CD14-positive monocyte (primary cell): ENCODE measurements at regions not wholly inside any gene's neighbourhood (a gene's known extent, or its start where the extent isn't known, plus 50 kb on each side); places are given as distances from the start of the nearest gene placed in this dataset.

ENCODE experiments used
- DNase-seq, 3 donors: peaks; one replicate each; pipeline ENCODE4 v3.0.0-alpha.2; 2011 to 2022
- H2AFZ ChIP-seq: 2 replicates; pipeline ENCODE4 v1.6.0; 2012; ENCODE audit warnings: mild to moderate bottlenecking, low read depth, low read length, inconsistent platforms; ENCODE audit not compliant: insufficient read depth, poor library complexity, severe bottlenecking
- H3K27ac ChIP-seq, 2 donors: 1 replicate in 1 of 2; 2 replicates in 1 of 2; pipeline ENCODE4 v1.5.1; 2012 to 2013; ENCODE audit warnings: low read length in 2 of 2, control low read depth in 1 of 2, inconsistent platforms in 1 of 2, low read depth in 1 of 2, mild to moderate bottlenecking in 1 of 2
- H3K27me3 ChIP-seq, 2 donors: one replicate each; pipeline versions ENCODE4 v1.6.0 to v1.6.1; 2011 to 2013; ENCODE audit warnings: low read length in 2 of 2; ENCODE audit not compliant: control insufficient read depth in 2 of 2, insufficient read depth in 2 of 2
- H3K36me3 ChIP-seq, 2 donors: replicated peaks in 1 of 2; 1 replicate in 1 of 2; 2 replicates in 1 of 2; pipeline versions ENCODE4 v1.5.1 to v1.6.1; 2012 to 2013; ENCODE audit warnings: low read length in 2 of 2, control low read depth in 1 of 2, inconsistent platforms in 1 of 2, mild to moderate bottlenecking in 1 of 2; ENCODE audit not compliant: insufficient read depth in 2 of 2, control insufficient read depth in 1 of 2
- H3K4me1 ChIP-seq, 2 donors: 1 replicate in 1 of 2; 2 replicates in 1 of 2; pipeline versions ENCODE4 v1.5.1 to v1.6.1; 2012 to 2013; ENCODE audit warnings: low read length in 2 of 2, control low read depth in 1 of 2, inconsistent platforms in 1 of 2, mild to moderate bottlenecking in 1 of 2, moderate library complexity in 1 of 2; ENCODE audit not compliant: insufficient read depth in 2 of 2, control insufficient read depth in 1 of 2
- H3K4me2 ChIP-seq: replicated peaks from 2 replicates; pipeline ENCODE3; 2012; ENCODE audit warnings: low read length, moderate library complexity, mild to moderate bottlenecking; ENCODE audit not compliant: poor library complexity, severe bottlenecking; ENCODE audit errors: extremely low read depth
- H3K4me3 ChIP-seq, 3 experiments: fragments of 200-600 bp in 1 of 3; sonication (generic) in 1 of 3; replicated peaks in 1 of 3; 1 replicate in 2 of 3; 2 replicates in 1 of 3; pipeline ENCODE4 v1.5.1; 2011 to 2013; ENCODE audit warnings: low read length in 3 of 3, mild to moderate bottlenecking in 3 of 3, control low read depth in 2 of 3, low read depth in 2 of 3, inconsistent platforms in 1 of 3, moderate library complexity in 1 of 3
- H3K79me2 ChIP-seq: 2 replicates; pipeline ENCODE4 v1.6.0; 2012; ENCODE audit warnings: mild to moderate bottlenecking, control low read depth, inconsistent platforms, low read length, moderate library complexity; ENCODE audit not compliant: insufficient read depth
- H3K9ac ChIP-seq: 2 replicates; pipeline ENCODE4 v1.6.0; 2017; ENCODE audit warnings: low read length, mild to moderate bottlenecking; ENCODE audit not compliant: insufficient read depth, poor library complexity, severe bottlenecking
- H3K9me3 ChIP-seq, 2 donors: replicated peaks in 1 of 2; 1 replicate in 1 of 2; 2 replicates in 1 of 2; pipeline versions ENCODE4 v1.5.1 to v1.6.1; 2012 to 2013; ENCODE audit warnings: low read length in 2 of 2, control low read depth in 1 of 2; ENCODE audit not compliant: control insufficient read depth in 1 of 2, insufficient read depth in 1 of 2
- H4K20me1 ChIP-seq: 2 replicates; pipeline ENCODE4 v1.6.0; 2012; ENCODE audit warnings: mild to moderate bottlenecking, low read length, control low read depth, moderate library complexity; ENCODE audit not compliant: insufficient read depth
- H3K27ac Mint-ChIP-seq, 7 donors: one replicate each; pipeline ENCODE4 v1.8.0; 2020; ENCODE audit warnings: mild to moderate bottlenecking in 7 of 7, mixed read lengths in 7 of 7, moderate library complexity in 6 of 7, inconsistent platforms in 2 of 7
- H3K27me3 Mint-ChIP-seq, 3 donors: one replicate each; pipeline ENCODE4 v1.8.0; 2021 to 2022; ENCODE audit warnings: low read depth in 3 of 3, mild to moderate bottlenecking in 3 of 3, mixed read lengths in 3 of 3, moderate library complexity in 3 of 3, inconsistent platforms in 1 of 3
- H3K36me3 Mint-ChIP-seq, 2 donors: one replicate each; pipeline ENCODE4 v1.8.0; 2020; ENCODE audit warnings: mixed read lengths in 2 of 2, inconsistent platforms in 1 of 2, mild to moderate bottlenecking in 1 of 2
- H3K4me1 Mint-ChIP-seq: one replicate; pipeline ENCODE4 v1.8.0; 2020; ENCODE audit warnings: mild to moderate bottlenecking, mixed read lengths
- H3K4me3 Mint-ChIP-seq, 2 donors: one replicate each; pipeline ENCODE4 v1.8.0; 2020; ENCODE audit warnings: mild to moderate bottlenecking in 2 of 2, mixed read lengths in 2 of 2, moderate library complexity in 1 of 2
- H3K9me3 Mint-ChIP-seq, 7 donors: one replicate each; pipeline ENCODE4 v1.8.0; 2020 to 2022; ENCODE audit warnings: mixed read lengths in 7 of 7, mild to moderate bottlenecking in 6 of 7, moderate library complexity in 6 of 7, inconsistent platforms in 2 of 7
- WGBS: methylation state at CpG from one replicate; pipeline ENCODE4 v1.1.5; 2013; ENCODE audit warnings: missing lambda C conversion rate; ENCODE audit not compliant: insufficient coverage; 5-methylcytosine and 5-hydroxymethylcytosine counted together
- intact Hi-C, 2 donors: fragments of 100-400 bp; cut with micrococcal nuclease; formaldehyde crosslinking; loops; one replicate each; pipeline versions ENCODE4 v1.15.0 to v1.15.1; 2023
- TF ChIP-seq, protein P1 (sequence below): fragments of 200-600 bp; IDR thresholded peaks from one replicate; pipeline ENCODE4 v1.8.0; 2022; ENCODE audit warnings: antibody characterized with exemption, mild to moderate bottlenecking

DNA sequence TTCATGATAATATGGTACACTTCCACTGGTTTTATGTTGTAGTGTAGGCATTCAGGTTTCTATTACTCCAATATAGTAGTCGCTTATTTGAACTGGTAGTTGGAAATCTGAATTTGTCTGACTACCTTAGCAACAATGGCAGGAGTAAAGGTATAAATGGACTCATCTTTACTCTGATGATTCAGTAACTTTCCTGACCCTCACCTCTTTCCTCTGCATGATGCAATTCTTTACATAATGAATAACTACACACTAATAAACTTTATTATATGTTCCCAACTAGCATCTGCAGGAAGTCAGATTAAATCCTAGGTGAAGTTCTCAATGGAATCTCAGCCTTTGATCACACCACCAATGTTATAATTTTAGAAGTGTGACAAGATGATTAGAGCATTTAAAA, 70.5 kb upstream of the ATP2B1 start:
- H3K27ac Mint-ChIP-seq: no peak overlapping the region
- Histone ChIP-seq H3K79me2 (no peaks in the 10 kb centered on the region), H3K9me3 (peaks cover 0 to 4% of the 10 kb centered on the region in 2 donors), H4K20me1 (no peaks in the 10 kb centered on the region), H3K36me3 (no peaks in the 10 kb centered on the region), H3K4me2 (no peak overlapping the region), H2AFZ (no peak overlapping the region), H3K27ac (no peak overlapping the region), H3K9ac (no peak overlapping the region), H3K4me3 (no peak overlapping the region), H3K27me3 (no peaks in the 10 kb centered on the region), H3K4me1 (peaks cover 25 to 36% of the 10 kb centered on the region in 2 donors)
- peaks cover 3 to 14% (median 8%) of the 10 kb centered on the region in 7 donors for H3K9me3 Mint-ChIP-seq
- TF ChIP-seq, protein P1, sequence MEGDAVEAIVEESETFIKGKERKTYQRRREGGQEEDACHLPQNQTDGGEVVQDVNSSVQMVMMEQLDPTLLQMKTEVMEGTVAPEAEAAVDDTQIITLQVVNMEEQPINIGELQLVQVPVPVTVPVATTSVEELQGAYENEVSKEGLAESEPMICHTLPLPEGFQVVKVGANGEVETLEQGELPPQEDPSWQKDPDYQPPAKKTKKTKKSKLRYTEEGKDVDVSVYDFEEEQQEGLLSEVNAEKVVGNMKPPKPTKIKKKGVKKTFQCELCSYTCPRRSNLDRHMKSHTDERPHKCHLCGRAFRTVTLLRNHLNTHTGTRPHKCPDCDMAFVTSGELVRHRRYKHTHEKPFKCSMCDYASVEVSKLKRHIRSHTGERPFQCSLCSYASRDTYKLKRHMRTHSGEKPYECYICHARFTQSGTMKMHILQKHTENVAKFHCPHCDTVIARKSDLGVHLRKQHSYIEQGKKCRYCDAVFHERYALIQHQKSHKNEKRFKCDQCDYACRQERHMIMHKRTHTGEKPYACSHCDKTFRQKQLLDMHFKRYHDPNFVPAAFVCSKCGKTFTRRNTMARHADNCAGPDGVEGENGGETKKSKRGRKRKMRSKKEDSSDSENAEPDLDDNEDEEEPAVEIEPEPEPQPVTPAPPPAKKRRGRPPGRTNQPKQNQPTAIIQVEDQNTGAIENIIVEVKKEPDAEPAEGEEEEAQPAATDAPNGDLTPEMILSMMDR: no peak
- H3K4me1 Mint-ChIP-seq: peaks cover 34% of the 10 kb centered on the region
- WGBS: no CpG with 5 or more reads among the region's 1 CpG
- intact Hi-C loops: no loop called here
- H3K36me3 Mint-ChIP-seq: peaks cover 0 to 8% of the 10 kb centered on the region in 2 donors
- no peak for DNase-seq
- no peak overlapping the region for H3K4me3 Mint-ChIP-seq
- peaks cover 0 to 1% (median 0%) of the 10 kb centered on the region in 3 donors for H3K27me3 Mint-ChIP-seq

DNA sequence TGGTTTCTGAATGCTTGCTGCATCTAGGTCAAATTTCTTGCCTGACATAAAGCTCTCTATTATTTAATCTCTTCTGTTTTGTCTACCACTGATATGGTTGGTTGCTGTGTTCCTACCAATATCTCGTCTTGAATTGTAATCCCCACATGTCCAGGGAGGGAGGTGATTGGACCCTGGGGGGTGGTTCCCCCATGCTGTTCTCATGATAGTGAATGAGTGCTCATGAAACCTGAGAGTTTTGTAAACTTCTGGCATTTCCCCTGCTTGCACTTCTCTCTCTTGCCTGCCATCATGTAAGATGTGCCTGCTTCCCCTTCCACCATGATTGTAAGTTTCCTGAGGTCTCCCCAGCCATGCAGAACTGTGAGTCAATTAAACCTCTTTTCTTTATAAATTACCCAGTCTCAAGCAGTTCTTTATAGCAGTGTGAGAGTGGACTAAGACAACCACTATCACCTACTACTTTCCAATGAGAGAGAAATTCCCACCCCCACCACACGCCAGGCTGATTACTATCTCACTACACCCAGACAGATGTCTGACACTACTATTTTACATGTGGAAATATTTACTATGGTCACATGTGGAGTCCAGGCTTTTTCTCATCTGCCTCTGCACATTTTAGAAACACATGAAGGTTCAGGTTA, 69.2 kb upstream of the ATP2B1 start:
- Histone ChIP-seq H4K20me1 (no peaks in the 10 kb centered on the region), H3K36me3 (no peaks in the 10 kb centered on the region), H3K9me3 (peaks cover 0 to 4% of the 10 kb centered on the region in 2 donors), H2AFZ (no peak overlapping the region), H3K4me1 (peaks cover 13 to 24% of the 10 kb centered on the region in 2 donors), H3K4me2 (no peak overlapping the region), H3K4me3 (no peak overlapping the region), H3K27ac (no peak overlapping the region), H3K79me2 (no peaks in the 10 kb centered on the region), H3K9ac (no peak overlapping the region), H3K27me3 (no peaks in the 10 kb centered on the region)
- peaks cover 4 to 14% (median 8%) of the 10 kb centered on the region in 7 donors for H3K9me3 Mint-ChIP-seq
- H3K36me3 Mint-ChIP-seq: peaks cover 0 to 8% of the 10 kb centered on the region in 2 donors
- peak in 2 of 3 donors; percentile 9 to 73 for DNase-seq
- intact Hi-C loops: no loop called here
- H3K4me1 Mint-ChIP-seq: peaks cover 23% of the 10 kb centered on the region
- no peak overlapping the region for H3K4me3 Mint-ChIP-seq
- peaks cover 0 to 5% (median 1%) of the 10 kb centered on the region in 3 donors for H3K27me3 Mint-ChIP-seq
- peak overlapping the region in 5 of 7 donors; percentile 7 to 80 (median 50) for H3K27ac Mint-ChIP-seq
- TF ChIP-seq, protein P1: no peak
- WGBS: no CpG with 5 or more reads among the region's 2 CpGs
